ENCODE measurements at regions not wholly inside any gene's neighbourhood (a gene's known extent, or its start where the extent isn't known, plus 50 kb on each side); places are given as distances from the start of the nearest gene placed in this dataset.

DNA sequence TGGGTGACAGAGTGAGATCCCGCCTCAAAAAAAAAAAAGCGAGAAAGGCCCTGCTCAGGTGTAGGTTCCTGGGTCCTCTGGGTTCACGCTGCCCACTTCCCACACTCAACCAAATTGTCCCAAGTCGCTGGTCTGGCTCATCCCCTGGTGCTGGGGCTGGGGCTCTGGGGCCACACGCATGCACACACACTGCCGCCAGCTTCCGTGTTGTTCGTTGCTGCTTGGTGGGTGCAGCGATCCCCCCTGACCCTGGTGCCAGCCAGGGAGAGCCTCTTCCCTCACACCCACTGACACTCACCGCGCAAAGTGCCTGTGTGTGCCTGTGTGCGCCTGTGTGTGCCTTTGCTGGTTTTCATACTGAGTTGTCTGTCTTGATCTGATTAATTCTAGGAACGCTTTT, 124.1 kb upstream of the NKX1-1 start:
- 73 to 80% methylated on average over 9 to 12 of the region's 13 CpGs for WGBS, 2 donors
- H3K27ac ChIP-seq: no peak overlapping the region
- no peaks in the 10 kb centered on the region for H3K9me3 ChIP-seq
- TF ChIP-seq POLR2A (IDR thresholded peaks at IDR 0.05): no peak
- TF ChIP-seq, protein P1, sequence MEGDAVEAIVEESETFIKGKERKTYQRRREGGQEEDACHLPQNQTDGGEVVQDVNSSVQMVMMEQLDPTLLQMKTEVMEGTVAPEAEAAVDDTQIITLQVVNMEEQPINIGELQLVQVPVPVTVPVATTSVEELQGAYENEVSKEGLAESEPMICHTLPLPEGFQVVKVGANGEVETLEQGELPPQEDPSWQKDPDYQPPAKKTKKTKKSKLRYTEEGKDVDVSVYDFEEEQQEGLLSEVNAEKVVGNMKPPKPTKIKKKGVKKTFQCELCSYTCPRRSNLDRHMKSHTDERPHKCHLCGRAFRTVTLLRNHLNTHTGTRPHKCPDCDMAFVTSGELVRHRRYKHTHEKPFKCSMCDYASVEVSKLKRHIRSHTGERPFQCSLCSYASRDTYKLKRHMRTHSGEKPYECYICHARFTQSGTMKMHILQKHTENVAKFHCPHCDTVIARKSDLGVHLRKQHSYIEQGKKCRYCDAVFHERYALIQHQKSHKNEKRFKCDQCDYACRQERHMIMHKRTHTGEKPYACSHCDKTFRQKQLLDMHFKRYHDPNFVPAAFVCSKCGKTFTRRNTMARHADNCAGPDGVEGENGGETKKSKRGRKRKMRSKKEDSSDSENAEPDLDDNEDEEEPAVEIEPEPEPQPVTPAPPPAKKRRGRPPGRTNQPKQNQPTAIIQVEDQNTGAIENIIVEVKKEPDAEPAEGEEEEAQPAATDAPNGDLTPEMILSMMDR (IDR thresholded peaks at IDR 0.05): no peak
- no peaks in the 10 kb centered on the region for H3K36me3 ChIP-seq
- H3K27me3 ChIP-seq: no peaks in the 10 kb centered on the region
- H3K4me1 ChIP-seq: no peaks in the 10 kb centered on the region
- no peak overlapping the region for H3K4me3 ChIP-seq (replicated peaks in 1 of 3)
- intact Hi-C loops (cut with DNase I): no loop called here
- DNase-seq: no peak

- no peaks in the 10 kb centered on the region for H3K27me3 ChIP-seq
- H3K4me3 ChIP-seq (replicated peaks in 1 of 3): no peak overlapping the region
- H3K4me1 ChIP-seq: no peaks in the 10 kb centered on the region
- 83 to 89% methylated on average over 6 of the region's 6 CpGs for WGBS, 2 donors
- DNase-seq: no peak
- TF ChIP-seq, protein P1 (IDR thresholded peaks at IDR 0.05): no peak
- no peak for TF ChIP-seq POLR2A (IDR thresholded peaks at IDR 0.05)
- H3K36me3 ChIP-seq: no peaks in the 10 kb centered on the region
- no peak overlapping the region for H3K27ac ChIP-seq
- intact Hi-C loops (cut with DNase I): no loop called here
- no peaks in the 10 kb centered on the region for H3K9me3 ChIP-seq
Observed at GRCh38 chr4:1524761-1525160, 118.5 kb upstream of the NKX1-1 start.

DNA sequence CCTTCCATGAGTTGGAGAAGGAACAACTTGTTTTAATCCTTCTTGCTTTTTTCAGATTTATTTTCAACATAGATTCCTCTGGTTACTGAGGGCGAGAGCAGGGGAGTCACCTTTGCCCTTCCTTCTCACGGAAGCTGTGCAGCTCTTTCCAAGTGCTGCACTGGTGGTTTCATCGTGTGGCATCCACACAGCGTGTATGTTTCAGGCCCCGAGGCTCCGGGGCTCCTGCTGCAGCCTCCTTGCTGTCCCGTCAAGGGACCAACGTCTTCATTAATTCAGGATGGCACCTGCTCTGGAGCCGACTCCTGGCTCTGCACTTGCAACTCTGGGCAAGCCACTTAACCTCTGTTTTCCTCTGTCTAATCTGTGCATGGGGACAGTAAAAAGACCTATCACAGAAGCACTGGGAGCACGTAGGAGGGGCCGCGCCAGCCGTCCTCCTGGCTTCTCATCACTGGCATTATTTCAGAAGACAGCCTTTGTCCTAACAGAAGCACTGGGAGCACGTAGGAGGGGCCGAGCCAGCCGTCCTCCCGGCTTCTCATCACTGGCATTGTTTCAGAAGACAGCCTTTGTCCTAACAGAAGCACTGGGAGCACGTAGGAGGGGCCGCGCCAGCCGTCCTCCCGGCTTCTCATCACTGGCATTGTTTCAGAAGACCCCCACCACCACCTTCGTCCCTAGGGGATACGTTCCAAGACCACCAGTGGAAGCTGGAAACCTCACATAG, 117.8 kb upstream of the NKX1-1 start:
- no peak for TF ChIP-seq POLR2A (IDR thresholded peaks at IDR 0.05)
- TF ChIP-seq, protein P1 (IDR thresholded peaks at IDR 0.05): no peak
- Histone ChIP-seq H3K27ac (no peak overlapping the region), H3K36me3 (no peaks in the 10 kb centered on the region), H3K27me3 (no peaks in the 10 kb centered on the region), H3K9me3 (no peaks in the 10 kb centered on the region), H3K4me1 (no peaks in the 10 kb centered on the region), H3K4me3 (replicated peaks in 1 of 3) (no peak overlapping the region)
- DNase-seq: no peak
- intact Hi-C loops (cut with DNase I): no loop called here
- WGBS, 2 donors: 86% methylated on average over 24 of the region's 24 CpGs

GRCh38 chr4:1523506-1523905, 117.3 kb upstream of the NKX1-1 start:
- 60 to 65% methylated on average over 4 of the region's 4 CpGs for WGBS, 2 donors
- H3K4me3 ChIP-seq (replicated peaks in 1 of 3): no peak overlapping the region
- no peaks in the 10 kb centered on the region for H3K36me3 ChIP-seq
- TF ChIP-seq, protein P1 (IDR thresholded peaks at IDR 0.05): no peak
- TF ChIP-seq POLR2A (IDR thresholded peaks at IDR 0.05): no peak
- H3K9me3 ChIP-seq: no peaks in the 10 kb centered on the region
- no peaks in the 10 kb centered on the region for H3K4me1 ChIP-seq
- no peak for DNase-seq
- no peak overlapping the region for H3K27ac ChIP-seq
- H3K27me3 ChIP-seq: no peaks in the 10 kb centered on the region
- intact Hi-C loops (cut with DNase I): no loop called here

GRCh38 chr4:1523033-1523432, 116.8 kb upstream of the NKX1-1 start:
- no peaks in the 10 kb centered on the region for H3K4me1 ChIP-seq
- H3K36me3 ChIP-seq: no peaks in the 10 kb centered on the region
- no peaks in the 10 kb centered on the region for H3K27me3 ChIP-seq
- H3K4me3 ChIP-seq (replicated peaks in 1 of 3): no peak overlapping the region
- no peaks in the 10 kb centered on the region for H3K9me3 ChIP-seq
- no peak for DNase-seq
- TF ChIP-seq, protein P1 (IDR thresholded peaks at IDR 0.05): no peak
- no peak for TF ChIP-seq POLR2A (IDR thresholded peaks at IDR 0.05)
- intact Hi-C loops (cut with DNase I): no loop called here
- no peak overlapping the region for H3K27ac ChIP-seq
- WGBS, 2 donors: 82 to 100% methylated on average over 1 to 5 of the region's 5 CpGs
